Uterus (tissue), 2 donors: ENCODE measurements at regions not wholly inside any gene's neighbourhood (a gene's known extent, or its start where the extent isn't known, plus 50 kb on each side); places are given as distances from the start of the nearest gene placed in this dataset.

ENCODE experiments used
- POLR2A ChIP-seq, 2 donors: fragments of 450-650 bp; IDR thresholded peaks; one replicate each; pipeline ENCODE4 v1.6.1; 2016; ENCODE audit warnings: antibody characterized with exemption in 2 of 2, mild to moderate bottlenecking in 1 of 2, moderate library complexity in 1 of 2
- TF ChIP-seq, protein P1 (sequence below), 4 experiments: fragments of 200-600 bp in 2 of 4; fragments of 450-650 bp in 2 of 4; sonication (generic) in 2 of 4; IDR thresholded peaks; one replicate each; pipeline ENCODE4 v1.5.1; 2016 to 2019; ENCODE audit warnings: antibody characterized with exemption in 4 of 4, mild to moderate bottlenecking in 2 of 4, moderate library complexity in 1 of 4

DNA sequence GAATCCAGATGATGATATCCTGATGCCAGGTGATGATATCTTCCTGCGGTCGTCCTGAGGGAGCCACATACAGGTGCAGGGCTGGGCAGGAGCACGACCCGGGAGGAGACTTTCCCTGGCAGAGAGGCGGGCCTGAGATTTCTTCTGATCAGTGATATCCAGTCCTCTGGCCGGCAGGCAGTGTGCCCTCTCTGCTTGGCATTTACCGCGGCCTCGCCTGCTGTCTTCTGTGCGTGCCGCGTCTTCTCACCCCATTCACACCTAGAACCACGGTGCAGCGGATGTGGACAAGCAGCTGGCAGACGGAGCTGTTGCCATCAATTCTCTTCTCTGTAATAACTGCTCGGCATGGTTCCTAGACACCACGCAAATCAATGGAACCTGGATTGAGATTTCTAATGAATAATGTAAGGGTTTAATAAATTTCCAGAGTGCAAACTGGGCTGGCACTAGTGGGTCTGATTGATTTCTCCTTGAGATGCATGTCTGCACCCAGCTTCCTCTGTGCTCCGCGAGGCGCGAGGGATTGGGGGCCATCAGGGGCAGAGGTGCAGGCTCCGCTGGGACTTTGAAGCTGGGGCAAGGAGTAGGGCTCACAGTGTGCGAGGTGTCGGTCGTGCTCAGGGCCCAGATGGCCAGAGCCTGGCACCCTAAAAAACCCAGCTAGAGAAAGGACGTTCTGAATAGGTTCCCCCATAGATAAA lies 208.9 kb upstream of the HDAC4 start:
- TF ChIP-seq, protein P1, sequence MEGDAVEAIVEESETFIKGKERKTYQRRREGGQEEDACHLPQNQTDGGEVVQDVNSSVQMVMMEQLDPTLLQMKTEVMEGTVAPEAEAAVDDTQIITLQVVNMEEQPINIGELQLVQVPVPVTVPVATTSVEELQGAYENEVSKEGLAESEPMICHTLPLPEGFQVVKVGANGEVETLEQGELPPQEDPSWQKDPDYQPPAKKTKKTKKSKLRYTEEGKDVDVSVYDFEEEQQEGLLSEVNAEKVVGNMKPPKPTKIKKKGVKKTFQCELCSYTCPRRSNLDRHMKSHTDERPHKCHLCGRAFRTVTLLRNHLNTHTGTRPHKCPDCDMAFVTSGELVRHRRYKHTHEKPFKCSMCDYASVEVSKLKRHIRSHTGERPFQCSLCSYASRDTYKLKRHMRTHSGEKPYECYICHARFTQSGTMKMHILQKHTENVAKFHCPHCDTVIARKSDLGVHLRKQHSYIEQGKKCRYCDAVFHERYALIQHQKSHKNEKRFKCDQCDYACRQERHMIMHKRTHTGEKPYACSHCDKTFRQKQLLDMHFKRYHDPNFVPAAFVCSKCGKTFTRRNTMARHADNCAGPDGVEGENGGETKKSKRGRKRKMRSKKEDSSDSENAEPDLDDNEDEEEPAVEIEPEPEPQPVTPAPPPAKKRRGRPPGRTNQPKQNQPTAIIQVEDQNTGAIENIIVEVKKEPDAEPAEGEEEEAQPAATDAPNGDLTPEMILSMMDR (IDR thresholded peaks at IDR 0.05): no peak
- TF ChIP-seq POLR2A (IDR thresholded peaks at IDR 0.05): no peak
